PC-3 (cell line): ENCODE measurements at regions not wholly inside any gene's neighbourhood (a gene's known extent, or its start where the extent isn't known, plus 50 kb on each side); places are given as distances from the start of the nearest gene placed in this dataset.

Experiments used
- EZH2 ChIP-seq: fragments of 300-600 bp; sonication (generic); IDR thresholded peaks from one replicate; pipeline ENCODE4 v1.6.1; 2017; ENCODE audit warnings: antibody characterized with exemption, mild to moderate bottlenecking, low read length; ENCODE audit not compliant: unreplicated experiment
- EZH2phosphoT487 ChIP-seq: fragments of 300-600 bp; sonication (generic); IDR thresholded peaks from 2 replicates; pipeline ENCODE4 v1.6.1; 2018; ENCODE audit warnings: mild to moderate bottlenecking, antibody characterized with exemption, low read length, borderline replicate concordance
- TF ChIP-seq, protein P1 (sequence below): fragments of 300-600 bp; sonication (generic); conservative IDR thresholded peaks from 2 replicates; pipeline ENCODE4 v1.5.1; 2017; ENCODE audit warnings: antibody characterized with exemption, low read depth, mild to moderate bottlenecking, low read length

DNA sequence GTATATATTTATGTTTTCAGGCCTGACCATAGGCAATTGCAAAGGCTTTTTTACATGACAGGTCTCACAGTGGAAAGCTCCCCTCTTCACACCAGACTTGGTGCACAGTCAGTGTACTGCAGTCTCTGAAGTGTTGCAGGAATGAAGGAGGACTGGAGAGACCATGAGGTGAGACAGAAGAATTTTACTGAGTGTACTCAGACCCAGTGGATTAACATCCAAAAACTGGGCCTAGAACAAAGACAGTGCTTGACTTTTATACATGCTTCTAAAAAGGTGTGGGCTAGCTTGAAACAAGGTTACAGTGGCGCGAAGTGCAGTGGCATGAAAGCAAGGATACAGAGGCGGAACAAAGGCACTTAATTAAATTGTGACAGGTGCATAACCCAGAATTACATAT, 822.9 kb downstream of the RAPGEF2 start:
- TF ChIP-seq, protein P1, sequence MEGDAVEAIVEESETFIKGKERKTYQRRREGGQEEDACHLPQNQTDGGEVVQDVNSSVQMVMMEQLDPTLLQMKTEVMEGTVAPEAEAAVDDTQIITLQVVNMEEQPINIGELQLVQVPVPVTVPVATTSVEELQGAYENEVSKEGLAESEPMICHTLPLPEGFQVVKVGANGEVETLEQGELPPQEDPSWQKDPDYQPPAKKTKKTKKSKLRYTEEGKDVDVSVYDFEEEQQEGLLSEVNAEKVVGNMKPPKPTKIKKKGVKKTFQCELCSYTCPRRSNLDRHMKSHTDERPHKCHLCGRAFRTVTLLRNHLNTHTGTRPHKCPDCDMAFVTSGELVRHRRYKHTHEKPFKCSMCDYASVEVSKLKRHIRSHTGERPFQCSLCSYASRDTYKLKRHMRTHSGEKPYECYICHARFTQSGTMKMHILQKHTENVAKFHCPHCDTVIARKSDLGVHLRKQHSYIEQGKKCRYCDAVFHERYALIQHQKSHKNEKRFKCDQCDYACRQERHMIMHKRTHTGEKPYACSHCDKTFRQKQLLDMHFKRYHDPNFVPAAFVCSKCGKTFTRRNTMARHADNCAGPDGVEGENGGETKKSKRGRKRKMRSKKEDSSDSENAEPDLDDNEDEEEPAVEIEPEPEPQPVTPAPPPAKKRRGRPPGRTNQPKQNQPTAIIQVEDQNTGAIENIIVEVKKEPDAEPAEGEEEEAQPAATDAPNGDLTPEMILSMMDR = no peak
- TF ChIP-seq EZH2 (no peak), EZH2phosphoT487 (no peak)
